ENCODE measurements at regions not wholly inside any gene's neighbourhood (a gene's known extent, or its start where the extent isn't known, plus 50 kb on each side); places are given as distances from the start of the nearest gene placed in this dataset.
"Not testable (repeated sequence)": the region's sequence is repeated elsewhere in the genome, so short reads cannot be mapped to it uniquely, and the experiment has no call there.

DNA sequence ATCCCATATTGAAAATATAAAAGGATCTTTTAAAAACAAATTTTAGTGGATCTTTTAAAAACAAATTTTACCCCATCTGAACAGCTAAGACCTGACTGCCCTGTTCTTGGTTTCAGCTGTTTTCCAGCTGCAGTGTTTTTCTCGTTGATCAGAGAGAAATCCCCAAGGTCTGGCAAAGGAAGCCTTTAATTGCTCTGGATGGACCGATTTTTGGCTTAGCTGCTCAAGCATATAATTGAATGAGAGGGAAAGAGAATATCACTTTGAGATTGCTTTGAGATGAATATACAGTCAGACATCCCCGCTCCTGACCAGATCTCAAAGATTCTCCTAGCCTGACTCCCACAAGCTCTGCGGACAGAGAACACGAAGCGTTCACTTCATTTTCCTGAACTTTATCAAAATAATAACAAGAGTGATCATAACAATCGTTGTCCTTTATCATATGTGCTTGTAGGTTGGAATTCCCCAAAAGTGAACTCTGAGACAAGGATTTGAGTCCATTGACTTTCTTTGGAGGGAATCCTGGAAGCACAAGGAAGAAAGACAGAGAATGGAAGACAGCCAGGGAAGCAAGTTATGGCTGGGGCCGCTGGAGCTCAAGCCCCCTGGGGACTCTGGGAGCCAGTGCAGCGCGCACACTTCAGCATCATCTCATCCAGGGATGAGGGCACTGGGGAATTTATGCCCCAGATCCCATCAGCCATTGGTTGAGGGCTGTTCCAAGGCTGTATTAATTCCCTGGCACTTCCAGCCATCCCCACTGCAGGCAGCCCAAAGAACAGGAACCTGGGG lies 101.3 kb downstream of the SNX5 start:
- H3K36me3 Mint-ChIP-seq, result no peaks in the 10 kb centered on the region

DNA sequence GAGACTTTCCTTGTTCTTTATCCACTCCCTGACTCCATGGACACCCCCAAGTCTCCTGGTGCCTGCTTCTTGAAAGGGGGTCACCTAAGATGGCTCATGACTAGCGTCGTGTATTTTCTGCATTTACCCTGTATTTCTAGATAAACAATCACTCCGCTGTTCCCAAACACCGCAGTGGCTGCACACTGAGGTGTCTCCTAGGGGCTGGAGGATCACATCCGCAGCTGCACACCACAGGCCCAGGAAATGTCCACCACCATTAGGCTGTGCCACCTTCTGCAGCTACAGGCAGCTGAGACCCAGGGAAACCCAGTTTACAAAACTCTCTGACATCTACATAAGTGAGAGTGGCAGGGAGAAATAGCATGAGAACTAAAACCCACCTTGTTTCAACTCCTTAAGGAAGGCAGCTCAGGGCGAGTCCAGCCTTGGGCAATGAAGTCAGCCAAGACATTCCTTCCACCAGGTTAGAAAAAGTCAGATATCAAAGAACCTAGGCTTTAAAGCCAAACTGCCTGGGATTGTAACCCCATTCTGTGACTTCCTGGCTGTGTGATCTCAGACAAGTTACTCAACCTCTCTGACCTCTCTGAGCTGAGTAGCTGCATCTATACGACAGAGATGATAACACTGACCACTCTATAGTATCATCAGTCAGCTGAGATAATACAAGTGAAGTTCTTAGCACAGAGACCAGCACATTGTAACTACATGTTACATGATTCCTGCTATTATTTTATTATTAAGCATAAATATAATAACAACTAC lies 102.2 kb downstream of the SNX5 start:
- peaks cover 9% of the 10 kb centered on the region for H3K27me3 Mint-ChIP-seq (ENCODE audit: low read depth)
- H3K27ac Mint-ChIP-seq, result no peak overlapping the region
- DNase-seq (ENCODE audit: low spot score in 2 of 2, unreplicated experiment in 2 of 2), result no peak
- TF ChIP-seq, protein P1, sequence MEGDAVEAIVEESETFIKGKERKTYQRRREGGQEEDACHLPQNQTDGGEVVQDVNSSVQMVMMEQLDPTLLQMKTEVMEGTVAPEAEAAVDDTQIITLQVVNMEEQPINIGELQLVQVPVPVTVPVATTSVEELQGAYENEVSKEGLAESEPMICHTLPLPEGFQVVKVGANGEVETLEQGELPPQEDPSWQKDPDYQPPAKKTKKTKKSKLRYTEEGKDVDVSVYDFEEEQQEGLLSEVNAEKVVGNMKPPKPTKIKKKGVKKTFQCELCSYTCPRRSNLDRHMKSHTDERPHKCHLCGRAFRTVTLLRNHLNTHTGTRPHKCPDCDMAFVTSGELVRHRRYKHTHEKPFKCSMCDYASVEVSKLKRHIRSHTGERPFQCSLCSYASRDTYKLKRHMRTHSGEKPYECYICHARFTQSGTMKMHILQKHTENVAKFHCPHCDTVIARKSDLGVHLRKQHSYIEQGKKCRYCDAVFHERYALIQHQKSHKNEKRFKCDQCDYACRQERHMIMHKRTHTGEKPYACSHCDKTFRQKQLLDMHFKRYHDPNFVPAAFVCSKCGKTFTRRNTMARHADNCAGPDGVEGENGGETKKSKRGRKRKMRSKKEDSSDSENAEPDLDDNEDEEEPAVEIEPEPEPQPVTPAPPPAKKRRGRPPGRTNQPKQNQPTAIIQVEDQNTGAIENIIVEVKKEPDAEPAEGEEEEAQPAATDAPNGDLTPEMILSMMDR (IDR thresholded peaks at IDR 0.05; ENCODE audit: unreplicated experiment), result no peak
- peaks cover 13% of the 10 kb centered on the region for H3K4me1 Mint-ChIP-seq
- H3K4me3 Mint-ChIP-seq, result no peak overlapping the region
- no peaks in the 10 kb centered on the region for H3K36me3 Mint-ChIP-seq
- H3K9me3 Mint-ChIP-seq, result no peaks in the 10 kb centered on the region

More for the DNA sequence above, 101.3 kb downstream of the SNX5 start:
- Mint-ChIP-seq H3K27me3 (ENCODE audit: low read depth) (peaks cover 7% of the 10 kb centered on the region), H3K9me3 (no peaks in the 10 kb centered on the region), H3K4me1 (peaks cover 13% of the 10 kb centered on the region), H3K4me3 (no peak overlapping the region), H3K27ac (peak overlapping the region; percentile 65)
- TF ChIP-seq, protein P1 (IDR thresholded peaks at IDR 0.05; ENCODE audit: unreplicated experiment), result no peak
- no peak for DNase-seq (ENCODE audit: low spot score in 2 of 2, unreplicated experiment in 2 of 2)

DNA sequence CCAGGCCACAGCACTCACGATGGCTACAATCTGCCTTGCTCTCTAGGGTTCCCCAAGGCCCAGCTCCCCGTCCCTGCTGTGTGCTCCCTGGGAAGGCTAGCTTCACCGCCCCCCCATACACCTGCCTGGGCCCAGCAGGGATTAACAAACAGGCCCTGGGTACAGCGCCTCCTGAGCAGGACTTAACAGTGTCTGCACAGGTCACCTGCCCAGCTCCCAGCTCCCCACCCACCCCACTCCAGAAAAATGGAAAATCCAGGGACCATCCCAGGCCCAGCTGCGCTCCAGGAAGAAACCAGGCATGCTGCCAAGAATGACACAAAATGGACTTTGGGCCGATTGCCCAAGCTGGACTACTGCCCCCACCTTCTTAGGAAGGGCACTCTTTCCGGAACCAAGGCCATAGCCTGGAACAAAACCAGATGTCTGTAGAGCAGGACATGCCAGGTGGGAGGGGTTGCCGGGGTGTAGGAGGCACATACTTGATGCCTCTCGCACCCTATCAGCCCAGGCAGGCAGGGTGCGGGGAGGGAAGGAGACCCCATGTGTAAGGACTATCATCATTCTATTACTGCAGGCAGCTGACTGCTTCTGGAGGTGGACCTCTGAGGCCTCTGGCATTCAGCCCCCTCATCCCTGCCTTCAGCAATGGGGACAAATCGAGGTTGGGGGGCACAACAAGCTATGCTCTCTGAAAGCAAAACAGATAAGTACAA lies 104.9 kb downstream of the SNX5 start:
- no peak for DNase-seq (ENCODE audit: low spot score in 2 of 2, unreplicated experiment in 2 of 2)
- Mint-ChIP-seq H3K9me3 (no peaks in the 10 kb centered on the region), H3K27ac (no peak overlapping the region), H3K4me1 (peaks cover 9% of the 10 kb centered on the region), H3K4me3 (no peak overlapping the region), H3K36me3 (no peaks in the 10 kb centered on the region), H3K27me3 (ENCODE audit: low read depth) (peaks cover 9% of the 10 kb centered on the region)
- TF ChIP-seq, protein P1 (IDR thresholded peaks at IDR 0.05; ENCODE audit: unreplicated experiment), result no peak

DNA sequence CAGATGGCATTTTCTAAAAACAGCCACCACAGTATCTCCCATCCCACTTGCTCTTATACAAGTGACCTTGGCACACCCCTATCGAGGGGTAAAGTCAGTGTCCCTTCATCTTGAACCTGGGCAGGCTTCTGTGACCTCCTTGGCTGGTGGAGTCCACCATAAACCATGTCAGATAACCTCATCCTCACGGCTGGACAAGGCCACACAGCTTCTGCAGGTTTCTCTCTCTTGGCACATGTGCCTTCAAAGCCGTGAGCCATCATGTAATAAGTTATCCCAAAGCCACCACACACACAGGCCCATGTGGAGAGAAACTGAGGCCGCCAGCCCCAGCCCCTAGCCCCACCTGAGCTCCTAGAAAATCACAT lies 105.4 kb downstream of the SNX5 start:
- DNase-seq (ENCODE audit: low spot score in 2 of 2, unreplicated experiment in 2 of 2), result no peak
- Mint-ChIP-seq H3K4me3 (no peak overlapping the region), H3K27me3 (ENCODE audit: low read depth) (peaks cover 6% of the 10 kb centered on the region), H3K27ac (no peak overlapping the region), H3K9me3 (no peaks in the 10 kb centered on the region), H3K36me3 (no peaks in the 10 kb centered on the region), H3K4me1 (peaks cover 7% of the 10 kb centered on the region)
- TF ChIP-seq, protein P1 (IDR thresholded peaks at IDR 0.05; ENCODE audit: unreplicated experiment), result no peak

DNA sequence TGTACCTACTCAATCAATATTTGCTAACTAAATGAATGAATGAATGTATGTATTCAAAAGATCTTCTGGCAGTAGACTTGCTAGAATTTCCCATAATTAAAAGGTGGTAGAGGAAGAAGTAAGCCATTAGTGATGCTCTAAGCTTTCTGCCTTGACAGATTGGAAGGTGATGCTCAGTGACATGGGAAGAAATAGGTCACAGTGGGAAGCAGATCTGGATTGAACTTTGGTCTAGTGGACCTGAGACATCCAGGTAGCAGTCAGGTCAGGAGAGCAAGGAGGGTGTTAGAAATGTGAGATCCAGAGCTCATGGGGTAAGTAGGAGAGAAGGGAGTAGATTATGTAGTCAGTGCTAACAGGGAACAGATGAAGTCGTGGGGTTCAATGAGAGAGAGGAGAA lies 106.4 kb downstream of the SNX5 start:
- peaks cover 4% of the 10 kb centered on the region for H3K27me3 Mint-ChIP-seq (ENCODE audit: low read depth)
- TF ChIP-seq, protein P1 (IDR thresholded peaks at IDR 0.05; ENCODE audit: unreplicated experiment), result no peak
- peaks cover 2% of the 10 kb centered on the region for H3K4me1 Mint-ChIP-seq
- H3K36me3 Mint-ChIP-seq, result no peaks in the 10 kb centered on the region
- H3K9me3 Mint-ChIP-seq, result no peaks in the 10 kb centered on the region
- DNase-seq (ENCODE audit: low spot score in 2 of 2, unreplicated experiment in 2 of 2), result no peak
- H3K4me3 Mint-ChIP-seq, result no peak overlapping the region
- no peak overlapping the region for H3K27ac Mint-ChIP-seq

DNA sequence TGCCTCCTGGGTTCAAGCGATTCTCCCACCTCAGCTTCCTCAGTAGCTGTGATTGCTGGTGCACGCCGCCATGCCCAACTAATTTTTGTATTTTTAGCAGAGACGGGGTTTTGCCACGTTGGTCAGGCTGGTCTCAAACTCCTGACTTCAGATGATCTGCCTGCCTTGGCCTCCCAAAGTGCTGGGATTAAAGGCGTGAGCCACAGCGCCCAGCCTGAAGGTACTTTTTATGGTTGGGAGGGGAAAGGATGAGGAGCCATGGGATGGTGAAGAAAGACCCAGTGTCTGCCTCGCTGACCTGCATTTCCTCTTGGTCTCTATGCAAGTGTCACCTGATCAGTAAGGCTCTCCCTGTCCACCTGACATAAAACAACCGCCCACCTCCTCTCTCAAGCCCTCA lies 107.0 kb downstream of the SNX5 start:
- not testable (repeated sequence) for H3K4me3 Mint-ChIP-seq; DNase-seq (ENCODE audit: low spot score in 2 of 2, unreplicated experiment in 2 of 2); H3K27me3 Mint-ChIP-seq (ENCODE audit: low read depth); H3K4me1 Mint-ChIP-seq; H3K27ac Mint-ChIP-seq; H3K9me3 Mint-ChIP-seq; H3K36me3 Mint-ChIP-seq

Measured in mesothelial cell of epicardium (in vitro differentiated cells).